Fibroblast of lung (primary cell): ENCODE measurements at regions not wholly inside any gene's neighbourhood (a gene's known extent, or its start where the extent isn't known, plus 50 kb on each side); places are given as distances from the start of the nearest gene placed in this dataset.
"Not testable (repeated sequence)": the region's sequence is repeated elsewhere in the genome, so short reads cannot be mapped to it uniquely, and the experiment has no call there.

Experiments used
- DNase-seq, 2 donors: peaks; one replicate each; pipeline versions ENCODE4 v3.0.0 to v3.0.0-alpha.2; 2010; ENCODE audit warnings: low read depth in 2 of 2
- H2AFZ ChIP-seq: 2 replicates; pipeline ENCODE4 v1.5.1; 2012; ENCODE audit warnings: low read length, control low read depth, inconsistent platforms
- H3K27ac ChIP-seq: 2 replicates; pipeline ENCODE4 v1.5.1; 2011; ENCODE audit warnings: low read length, control low read depth; ENCODE audit not compliant: insufficient read depth
- H3K27me3 ChIP-seq: 2 replicates; pipeline ENCODE4 v1.5.1; 2011; ENCODE audit warnings: mild to moderate bottlenecking, low read length; ENCODE audit not compliant: control insufficient read depth, insufficient read depth
- H3K36me3 ChIP-seq: 2 replicates; pipeline ENCODE4 v1.5.1; 2011; ENCODE audit warnings: low read length; ENCODE audit not compliant: control insufficient read depth, insufficient read depth
- H3K4me1 ChIP-seq: 2 replicates; pipeline ENCODE4 v1.5.1; 2011; ENCODE audit warnings: low read length; ENCODE audit not compliant: control insufficient read depth, insufficient read depth; ENCODE audit errors: extremely low read depth
- H3K4me2 ChIP-seq: 2 replicates; pipeline ENCODE4 v1.5.1; 2011; ENCODE audit warnings: low read length, control low read depth; ENCODE audit not compliant: insufficient read depth; ENCODE audit errors: extremely low read depth
- H3K4me3 ChIP-seq, 4 experiments: fragments of 200-600 bp in 1 of 4; sonication (generic) in 1 of 4; replicated peaks in 1 of 4; 2 replicates each; pipeline ENCODE4 v1.5.1; 2011 to 2016; ENCODE audit warnings: low read length in 4 of 4, low read depth in 3 of 4, mild to moderate bottlenecking in 3 of 4, control low read depth in 2 of 4, inconsistent platforms in 1 of 4, mixed read lengths in 1 of 4; ENCODE audit not compliant: insufficient read depth in 1 of 4; ENCODE audit errors: control extremely low read depth in 1 of 4
- H3K79me2 ChIP-seq: 2 replicates; pipeline ENCODE4 v1.5.1; 2012; ENCODE audit warnings: mild to moderate bottlenecking, low read length, inconsistent platforms; ENCODE audit not compliant: control insufficient read depth, insufficient read depth
- H3K9ac ChIP-seq: 2 replicates; pipeline ENCODE4 v1.5.1; 2011; ENCODE audit warnings: mild to moderate bottlenecking, low read length, control low read depth; ENCODE audit not compliant: insufficient read depth
- H3K9me3 ChIP-seq: 2 replicates; pipeline ENCODE4 v1.5.1; 2012; ENCODE audit warnings: low read depth, low read length; ENCODE audit not compliant: control insufficient read depth, insufficient read depth
- H4K20me1 ChIP-seq: 2 replicates; pipeline ENCODE4 v1.5.1; 2011; ENCODE audit warnings: low read length; ENCODE audit not compliant: control insufficient read depth, insufficient read depth; ENCODE audit errors: extremely low read depth
- EZH2 ChIP-seq: IDR thresholded peaks from 2 replicates; pipeline ENCODE4 v1.5.1; 2012; ENCODE audit warnings: low read length, control low read depth, mild to moderate bottlenecking; ENCODE audit errors: missing control alignments
- TF ChIP-seq, protein P1 (sequence below), 2 donors: IDR thresholded peaks in 1 of 2; conservative IDR thresholded peaks in 1 of 2; 1 replicate in 1 of 2; 2 replicates in 1 of 2; pipeline ENCODE4 v1.5.1; 2011 to 2012; ENCODE audit warnings: low read length in 2 of 2, control low read depth in 1 of 2, inconsistent platforms in 1 of 2, low read depth in 1 of 2, mild to moderate bottlenecking in 1 of 2

DNA sequence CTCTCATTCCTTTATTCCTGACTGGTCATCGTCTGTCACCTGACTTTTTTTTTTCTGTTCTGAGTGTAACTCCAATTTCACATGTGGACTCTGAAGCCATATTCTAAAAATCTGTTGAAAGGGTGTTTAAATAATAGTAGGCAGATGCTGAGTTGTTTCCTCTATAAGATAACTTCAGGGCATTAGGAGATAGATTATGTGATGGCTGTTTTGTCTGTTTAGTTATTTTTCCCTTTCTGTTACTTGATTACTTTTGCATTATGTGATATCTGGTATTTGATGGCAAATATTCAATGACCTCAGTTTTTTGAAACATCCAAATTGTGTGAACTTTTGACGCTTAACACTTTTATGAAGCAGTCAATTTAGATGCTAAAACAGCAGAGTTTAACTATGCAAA, 486.0 kb downstream of the BCKDHB start:
- Histone ChIP-seq H3K36me3 (no peaks in the 10 kb centered on the region), H4K20me1 (no peaks in the 10 kb centered on the region), H3K27ac (no peak overlapping the region), H2AFZ (peak overlapping the region; percentile 19), H3K9me3 (no peaks in the 10 kb centered on the region), H3K9ac (no peak overlapping the region), H3K27me3 (no peaks in the 10 kb centered on the region), H3K4me3 (no peak overlapping the region), H3K79me2 (no peaks in the 10 kb centered on the region), H3K4me2 (no peak overlapping the region), H3K4me1 (no peaks in the 10 kb centered on the region)
- DNase-seq, result no peak
- TF ChIP-seq EZH2, result no peak
- TF ChIP-seq, protein P1, sequence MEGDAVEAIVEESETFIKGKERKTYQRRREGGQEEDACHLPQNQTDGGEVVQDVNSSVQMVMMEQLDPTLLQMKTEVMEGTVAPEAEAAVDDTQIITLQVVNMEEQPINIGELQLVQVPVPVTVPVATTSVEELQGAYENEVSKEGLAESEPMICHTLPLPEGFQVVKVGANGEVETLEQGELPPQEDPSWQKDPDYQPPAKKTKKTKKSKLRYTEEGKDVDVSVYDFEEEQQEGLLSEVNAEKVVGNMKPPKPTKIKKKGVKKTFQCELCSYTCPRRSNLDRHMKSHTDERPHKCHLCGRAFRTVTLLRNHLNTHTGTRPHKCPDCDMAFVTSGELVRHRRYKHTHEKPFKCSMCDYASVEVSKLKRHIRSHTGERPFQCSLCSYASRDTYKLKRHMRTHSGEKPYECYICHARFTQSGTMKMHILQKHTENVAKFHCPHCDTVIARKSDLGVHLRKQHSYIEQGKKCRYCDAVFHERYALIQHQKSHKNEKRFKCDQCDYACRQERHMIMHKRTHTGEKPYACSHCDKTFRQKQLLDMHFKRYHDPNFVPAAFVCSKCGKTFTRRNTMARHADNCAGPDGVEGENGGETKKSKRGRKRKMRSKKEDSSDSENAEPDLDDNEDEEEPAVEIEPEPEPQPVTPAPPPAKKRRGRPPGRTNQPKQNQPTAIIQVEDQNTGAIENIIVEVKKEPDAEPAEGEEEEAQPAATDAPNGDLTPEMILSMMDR (conservative IDR thresholded peaks at IDR 0.05 in 1 of 2, IDR thresholded peaks at IDR 0.05 in 1 of 2; ENCODE audit: low read depth in 1 of 2, low read length in 2 of 2), result no peak

DNA sequence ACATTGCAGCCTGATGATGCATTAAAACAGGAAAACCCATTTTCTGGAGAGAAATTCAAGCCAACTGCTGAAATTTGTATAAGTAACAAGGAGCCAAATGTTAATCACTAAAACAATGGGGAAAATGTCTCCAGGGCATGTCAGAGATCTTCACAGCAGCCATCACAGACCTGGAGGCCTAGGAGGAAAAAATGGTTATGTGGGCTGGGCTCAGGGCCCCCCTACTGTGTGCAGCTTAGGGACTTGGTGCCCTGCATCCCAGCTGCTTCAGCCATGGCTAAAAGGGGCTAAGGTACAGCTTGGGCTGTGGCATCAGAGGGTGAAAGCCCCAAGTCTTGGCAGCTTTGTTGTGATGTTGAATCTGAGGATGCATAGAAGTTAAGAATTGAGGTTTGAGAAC, 479.8 kb downstream of the BCKDHB start:
- TF ChIP-seq, protein P1 (conservative IDR thresholded peaks at IDR 0.05 in 1 of 2, IDR thresholded peaks at IDR 0.05 in 1 of 2; ENCODE audit: low read depth in 1 of 2, low read length in 2 of 2), result no peak
- no peak for TF ChIP-seq EZH2
- H4K20me1 ChIP-seq, result no peaks in the 10 kb centered on the region
- no peak overlapping the region for H3K4me2 ChIP-seq
- H3K4me1 ChIP-seq, result no peaks in the 10 kb centered on the region
- no peak for DNase-seq
- no peak overlapping the region for H3K4me3 ChIP-seq
- no peaks in the 10 kb centered on the region for H3K36me3 ChIP-seq
- no peak overlapping the region for H2AFZ ChIP-seq
- no peaks in the 10 kb centered on the region for H3K27me3 ChIP-seq
- no peaks in the 10 kb centered on the region for H3K9me3 ChIP-seq
- H3K27ac ChIP-seq, result no peak overlapping the region
- no peak overlapping the region for H3K9ac ChIP-seq
- no peaks in the 10 kb centered on the region for H3K79me2 ChIP-seq

DNA sequence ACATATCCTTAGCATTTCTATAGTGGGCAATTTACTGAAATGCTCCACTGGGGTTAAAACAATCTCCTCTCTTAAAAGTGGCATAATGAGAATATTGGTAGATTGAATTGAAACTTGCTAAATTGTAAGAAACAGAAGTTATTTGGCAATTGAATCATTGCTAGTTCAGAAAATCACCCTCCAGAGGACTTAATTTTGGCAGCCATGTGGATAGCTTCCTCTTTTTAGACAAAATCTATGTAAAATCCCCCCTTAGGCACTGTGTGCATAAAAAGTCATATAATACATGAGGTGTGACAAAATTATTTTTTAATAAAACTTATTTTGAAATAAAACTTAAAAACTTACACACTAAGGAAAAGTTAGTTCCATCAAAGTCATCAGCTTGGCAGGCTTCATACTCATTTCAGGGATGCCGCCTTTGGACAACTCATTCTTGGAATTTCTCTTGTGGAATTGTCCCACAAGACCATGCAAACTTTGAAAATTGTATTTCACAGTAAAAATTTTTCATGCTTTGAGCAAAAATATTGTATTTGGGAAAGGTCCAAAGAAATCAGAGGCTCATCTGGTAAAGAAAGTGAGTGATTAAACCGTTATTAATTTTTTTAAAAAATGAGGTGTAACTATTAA, 473.0 kb downstream of the BCKDHB start:
- H3K4me2 ChIP-seq, result no peak overlapping the region
- peak in 1 of 2 donors; percentile 13 for DNase-seq
- no peaks in the 10 kb centered on the region for H3K9me3 ChIP-seq
- H3K36me3 ChIP-seq, result no peaks in the 10 kb centered on the region
- H3K4me1 ChIP-seq, result no peaks in the 10 kb centered on the region
- no peak overlapping the region for H2AFZ ChIP-seq
- H3K27ac ChIP-seq, result no peak overlapping the region
- TF ChIP-seq EZH2, result no peak
- TF ChIP-seq, protein P1 (conservative IDR thresholded peaks at IDR 0.05 in 1 of 2, IDR thresholded peaks at IDR 0.05 in 1 of 2; ENCODE audit: low read depth in 1 of 2, low read length in 2 of 2), result no peak
- no peaks in the 10 kb centered on the region for H4K20me1 ChIP-seq
- no peak overlapping the region for H3K9ac ChIP-seq
- H3K4me3 ChIP-seq, result no peak overlapping the region
- no peaks in the 10 kb centered on the region for H3K27me3 ChIP-seq
- H3K79me2 ChIP-seq, result no peaks in the 10 kb centered on the region

DNA sequence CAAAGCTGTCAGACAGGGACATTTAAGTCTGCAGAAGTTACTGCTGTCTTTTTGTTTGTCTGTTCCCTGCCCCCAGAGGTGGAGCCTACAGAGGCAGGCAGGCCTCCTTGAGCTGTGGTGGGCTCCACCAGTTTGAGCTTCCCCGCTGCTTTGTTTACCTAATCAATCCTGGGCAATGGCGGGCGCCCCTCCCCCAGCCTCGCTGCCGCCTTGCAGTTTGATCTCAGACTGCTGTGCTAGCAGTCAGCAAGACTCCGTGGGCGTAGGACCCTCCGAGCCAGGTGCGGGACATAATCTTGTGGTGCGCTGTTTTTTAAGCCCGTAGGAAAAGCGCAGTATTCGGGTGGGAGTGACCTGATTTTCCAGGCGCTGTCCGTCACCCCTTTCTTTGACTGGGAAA, 466.8 kb downstream of the BCKDHB start:
- not testable (repeated sequence) for H3K36me3 ChIP-seq, DNase-seq, H2AFZ ChIP-seq, H3K9me3 ChIP-seq, H3K4me3 ChIP-seq, H4K20me1 ChIP-seq, H3K27me3 ChIP-seq, H3K27ac ChIP-seq, H3K4me2 ChIP-seq, H3K9ac ChIP-seq, H3K4me1 ChIP-seq, H3K79me2 ChIP-seq
